Fibroblast of skin of right quadriceps (primary cell): ENCODE measurements at regions not wholly inside any gene's neighbourhood (a gene's known extent, or its start where the extent isn't known, plus 50 kb on each side); places are given as distances from the start of the nearest gene placed in this dataset.
A peak's percentile ranks its signal among the peaks of the same experiment; 100 is the strongest.
"Not testable (repeated sequence)": the region's sequence is repeated elsewhere in the genome, so short reads cannot be mapped to it uniquely, and the experiment has no call there.

Experiments
- DNase-seq: peaks from one replicate; pipeline ENCODE4 v3.0.0-alpha.2; 2013

DNA sequence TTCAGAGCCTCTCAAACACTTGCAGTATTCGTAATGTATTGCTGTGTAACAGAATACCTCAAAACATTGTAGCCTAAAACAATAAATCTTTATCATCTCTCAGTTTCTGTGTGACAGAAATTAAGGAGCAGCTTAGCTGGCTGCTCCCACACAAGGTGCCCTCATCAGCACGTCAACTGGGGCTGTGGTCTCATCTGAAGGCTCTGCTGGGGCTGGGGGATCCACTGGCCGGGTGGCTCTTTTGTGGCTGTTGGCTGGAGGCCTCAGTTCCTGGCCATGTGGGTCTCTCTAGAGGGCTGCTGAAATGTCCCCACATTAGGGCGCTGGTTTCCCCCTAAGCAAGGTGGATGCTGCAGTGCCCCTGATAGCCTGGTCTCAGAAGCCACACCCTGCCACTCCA lies 113.4 kb upstream of the CIBAR2 start:
- no peak for DNase-seq

DNA sequence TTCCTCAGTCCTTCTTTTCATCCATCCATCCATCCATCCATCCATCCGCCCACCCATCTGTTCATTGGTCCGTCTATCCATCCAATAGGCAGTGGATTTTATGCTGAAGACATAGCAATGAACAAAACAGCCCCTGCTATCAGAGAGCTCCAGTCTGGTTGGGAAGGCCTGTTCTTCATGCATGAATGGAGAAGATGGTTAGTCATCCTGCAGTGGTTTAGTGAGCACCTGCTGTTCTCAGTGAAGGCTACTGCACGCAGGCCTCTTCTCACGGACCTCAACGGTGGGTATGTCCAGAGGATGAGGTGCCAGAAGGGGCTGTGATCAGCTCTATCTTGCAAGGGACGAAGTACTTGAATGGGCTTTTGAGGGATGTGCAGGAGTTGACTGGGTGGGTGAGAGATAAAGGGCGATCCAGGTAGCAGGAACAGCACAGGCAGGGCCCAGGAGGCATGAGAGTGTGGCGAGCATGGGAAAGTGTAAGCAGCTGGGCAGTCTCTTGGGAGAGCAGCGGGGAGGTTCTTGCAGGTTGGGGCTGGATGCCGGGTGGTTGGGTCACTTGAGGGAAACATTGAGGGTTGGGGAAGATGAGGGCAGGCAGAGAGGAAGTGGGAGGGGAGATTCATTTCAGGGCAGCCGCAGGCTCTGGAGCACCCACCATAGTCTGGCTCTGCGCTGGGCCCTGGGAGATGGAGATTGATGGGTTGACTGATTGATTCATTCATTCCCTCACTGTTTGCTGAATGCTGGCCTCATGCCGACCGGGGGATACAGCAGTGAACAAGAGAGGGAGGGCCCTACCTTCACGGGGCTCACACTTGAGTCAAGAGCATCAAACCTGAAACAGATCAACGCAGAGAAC lies 115.0 kb upstream of the CIBAR2 start:
- no peak for DNase-seq

- DNase-seq = peak; percentile 77
These were observed 115.9 kb upstream of the CIBAR2 start for GRCh38 chr16:85227946-85228862.

- DNase-seq = no peak
These were observed 116.7 kb upstream of the CIBAR2 start for GRCh38 chr16:85228970-85229430.

GRCh38 chr16:85229869-85230462 lies 117.7 kb upstream of the CIBAR2 start:
- no peak for DNase-seq

DNA sequence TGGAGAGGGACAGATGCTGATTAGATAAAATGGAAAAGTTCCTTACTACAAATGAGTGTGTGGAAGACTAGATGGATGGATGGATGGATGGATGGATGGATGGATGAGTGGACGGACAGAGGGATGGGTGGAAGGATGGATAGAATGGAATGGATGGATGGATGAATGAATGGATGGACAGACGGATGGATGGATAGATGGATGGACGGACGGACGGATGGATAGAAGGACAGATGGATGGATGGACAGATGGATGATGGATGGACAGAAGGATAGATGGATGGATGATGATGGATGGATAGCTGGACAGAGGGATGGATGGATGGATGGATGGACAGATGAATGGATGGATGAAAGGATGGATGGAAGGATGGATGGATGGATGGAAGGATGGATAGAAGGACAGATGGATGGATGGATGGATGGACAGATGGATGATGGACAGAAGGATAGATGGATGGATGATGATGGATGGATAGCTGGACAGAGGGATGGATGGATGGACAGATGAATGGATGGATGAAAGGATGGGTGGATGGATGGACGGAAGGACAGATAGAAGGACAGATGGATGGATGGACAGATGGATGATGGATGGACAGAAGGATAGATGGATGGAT lies 118.6 kb upstream of the CIBAR2 start:
- not testable (repeated sequence) for DNase-seq

GRCh38 chr16:85231959-85232358 lies 119.7 kb upstream of the CIBAR2 start:
- no peak for DNase-seq

DNA sequence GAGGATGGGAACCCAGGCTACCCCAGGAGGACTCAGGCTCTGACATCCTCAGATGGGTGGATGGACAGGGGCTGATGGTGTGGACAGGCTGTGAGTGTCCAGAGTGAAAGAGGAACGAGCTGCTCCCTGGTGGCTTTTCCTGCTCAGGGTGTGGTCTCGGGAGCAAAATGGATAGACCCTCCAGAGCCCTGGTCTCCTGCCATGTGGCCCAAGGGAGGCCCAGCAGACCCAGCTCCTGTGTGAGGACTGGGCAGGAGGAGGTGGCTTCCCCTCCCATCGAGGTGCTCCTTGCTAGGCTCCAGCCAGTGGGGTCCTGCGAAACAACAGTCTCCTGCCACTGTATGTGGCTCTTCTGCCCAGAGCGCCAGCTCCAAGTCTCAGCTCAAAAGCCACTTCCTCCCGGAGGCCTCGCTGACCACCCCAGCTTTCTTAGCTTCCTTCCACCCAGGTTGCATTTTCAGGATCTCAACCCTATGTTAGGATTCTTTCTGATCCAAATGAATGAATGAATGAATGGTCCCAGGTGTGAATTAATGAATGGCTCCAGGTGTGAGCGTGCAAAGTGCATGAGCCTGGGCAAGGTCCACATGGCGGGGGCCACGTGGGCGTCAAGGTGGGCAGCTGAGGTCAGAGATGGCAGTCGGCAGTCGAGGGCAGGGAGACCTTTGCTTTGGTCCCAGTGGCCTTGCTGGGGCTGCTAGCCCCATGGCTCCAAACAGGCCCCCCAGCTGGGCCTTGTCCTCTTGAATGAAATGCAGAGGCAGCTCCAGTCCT lies 120.3 kb upstream of the CIBAR2 start:
- no peak for DNase-seq

DNA sequence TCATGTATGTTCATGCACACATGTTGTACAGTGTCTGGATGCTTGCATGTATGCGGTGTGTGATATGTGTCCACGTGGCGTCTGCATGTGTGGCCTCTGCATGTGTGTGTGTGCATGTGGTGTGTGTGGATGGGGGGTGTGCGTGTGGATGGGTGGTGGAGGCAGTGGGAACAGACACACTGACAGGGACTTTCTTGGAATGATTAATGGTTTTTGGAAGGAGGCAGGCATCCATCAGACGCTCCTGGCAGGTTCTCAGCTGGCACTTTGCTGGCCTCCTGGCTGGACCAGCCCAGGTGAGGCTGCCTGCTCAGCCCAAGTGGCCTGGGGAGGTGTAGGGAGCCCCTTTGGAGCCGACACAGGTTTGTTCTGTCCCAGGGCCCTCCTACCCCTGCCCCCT lies 121.2 kb upstream of the CIBAR2 start:
- DNase-seq = no peak

DNA sequence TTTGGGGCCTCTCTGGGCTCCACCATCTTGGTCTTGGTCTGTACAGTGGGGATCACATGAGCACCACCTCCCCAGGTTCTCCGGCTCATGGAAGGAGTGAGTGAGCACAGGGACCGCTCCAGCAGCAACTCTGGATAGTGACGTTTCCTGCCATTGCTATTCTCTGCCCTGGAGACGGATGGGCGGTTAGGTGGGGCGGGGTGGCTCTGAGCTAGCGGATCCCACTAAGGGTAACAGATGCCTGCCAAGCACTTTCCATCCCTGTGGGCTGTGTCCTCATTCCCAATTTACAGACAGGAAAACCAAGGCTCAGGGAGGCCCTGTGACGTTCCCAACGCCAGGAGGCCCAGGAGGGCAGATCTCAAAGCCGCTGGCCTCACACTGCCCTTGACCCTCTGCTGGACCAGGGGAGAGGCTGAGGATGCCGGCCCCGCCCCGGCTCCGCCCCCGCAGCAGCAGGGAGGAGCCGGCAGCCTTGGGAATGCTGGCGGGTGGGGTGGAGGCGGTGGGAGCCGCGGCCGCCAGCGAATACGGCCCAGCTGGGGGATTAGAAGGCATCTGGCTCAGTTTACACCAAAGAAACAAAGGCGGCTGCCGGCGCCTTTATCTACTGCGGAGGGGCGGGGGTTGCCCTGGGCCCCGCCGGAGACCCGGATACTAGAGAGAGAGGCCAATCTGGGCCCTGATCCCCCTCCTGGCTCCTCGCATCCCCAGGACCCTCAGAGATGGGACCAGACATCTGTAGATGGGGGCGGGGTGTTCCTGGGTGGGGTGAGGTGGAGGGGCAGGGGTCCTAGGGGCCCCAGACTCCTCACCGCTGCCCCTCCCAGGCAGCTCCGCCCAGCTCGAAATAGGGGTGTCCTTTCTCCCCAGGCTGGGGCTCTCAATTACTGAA lies 122.3 kb upstream of the CIBAR2 start:
- peak; percentile 91 for DNase-seq

DNA sequence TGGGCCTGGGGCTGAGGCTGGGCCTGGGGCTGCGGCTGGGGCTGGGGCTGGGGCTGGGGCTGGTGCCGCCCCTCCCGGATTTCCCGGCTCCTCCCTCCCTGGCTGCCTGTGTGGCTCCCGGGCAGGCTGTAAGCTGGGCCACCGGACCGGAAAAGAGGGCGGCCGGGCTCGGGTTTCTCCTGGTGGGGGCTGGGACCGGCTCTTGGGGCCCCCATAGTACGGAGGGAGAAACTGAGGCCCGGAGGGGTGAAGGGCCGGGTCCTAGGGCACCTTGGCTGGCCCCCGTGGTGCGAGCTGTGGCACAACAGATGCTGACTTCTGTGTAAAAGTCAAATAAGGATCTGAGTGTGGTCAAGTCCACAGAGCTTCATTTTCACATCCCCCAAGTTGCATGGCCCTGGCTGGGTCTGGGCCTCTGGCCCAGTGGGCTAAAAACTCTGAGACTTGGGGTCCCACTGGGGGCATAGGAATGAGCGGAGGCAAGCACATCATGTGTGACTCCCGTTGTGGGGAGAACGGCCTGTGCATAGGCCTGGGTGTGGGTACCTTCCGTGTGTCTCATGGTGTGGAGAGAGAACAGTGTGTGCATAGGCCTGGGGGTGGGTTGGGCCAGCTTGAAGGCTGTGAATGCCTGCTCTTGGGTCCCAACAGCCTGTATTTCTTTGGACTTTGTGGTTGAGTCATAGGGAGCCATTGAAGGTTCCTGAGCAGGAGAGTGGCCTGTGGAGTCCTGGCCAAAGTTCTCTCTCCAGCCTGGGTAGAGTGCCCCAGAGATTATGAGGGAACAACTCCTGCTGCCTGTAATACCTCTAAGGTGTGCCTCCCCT lies 123.9 kb upstream of the CIBAR2 start:
- DNase-seq = peak; percentile 49

- DNase-seq = peak; percentile 71
These were observed 124.5 kb upstream of the CIBAR2 start for GRCh38 chr16:85236818-85237150.

DNA sequence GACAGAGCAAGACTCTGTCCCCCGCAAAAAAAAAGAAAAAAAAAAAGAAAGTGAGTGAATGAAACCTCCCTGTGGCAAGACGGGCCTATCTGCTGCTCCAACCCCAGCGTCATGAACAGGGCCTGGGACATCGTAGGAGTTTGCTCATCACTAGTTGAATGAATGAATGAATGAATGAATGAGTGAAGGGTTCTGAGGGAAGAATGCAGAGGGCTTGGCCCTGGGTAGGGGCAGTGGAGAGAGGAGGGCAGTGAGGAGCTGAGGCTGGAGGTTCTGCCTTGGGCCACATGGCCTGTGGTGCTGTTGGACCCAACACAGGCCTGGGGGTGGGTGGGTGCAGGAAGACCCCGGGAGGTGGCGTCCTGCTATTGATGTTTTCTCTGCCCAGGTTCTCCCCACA lies 125.5 kb upstream of the CIBAR2 start:
- DNase-seq = no peak

GRCh38 chr16:85238233-85238647 lies 126.0 kb upstream of the CIBAR2 start:
- peak; percentile 95 for DNase-seq

DNA sequence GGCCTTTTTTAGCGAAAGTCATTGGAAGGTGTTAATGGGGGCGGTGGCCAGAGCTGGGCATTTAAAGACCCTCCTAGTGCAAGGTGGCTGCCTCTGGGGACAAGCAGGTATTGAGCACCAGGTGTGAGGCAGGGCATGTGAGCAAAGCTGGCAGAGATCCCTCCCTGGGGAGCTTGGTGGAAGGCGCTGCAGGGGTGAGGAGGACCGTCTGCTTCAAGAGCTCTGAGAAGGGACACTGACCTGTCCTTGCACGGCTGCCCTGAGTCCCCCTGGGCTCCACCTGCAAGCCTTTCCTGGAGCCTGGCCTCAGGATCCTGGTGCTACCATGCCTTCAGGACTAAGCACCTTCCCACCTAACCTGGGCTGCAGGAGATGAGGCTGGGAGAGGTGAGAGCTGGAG lies 127.0 kb upstream of the CIBAR2 start:
- DNase-seq = no peak

- no peak for DNase-seq
These were observed 127.6 kb upstream of the CIBAR2 start for GRCh38 chr16:85239871-85240270.

DNA sequence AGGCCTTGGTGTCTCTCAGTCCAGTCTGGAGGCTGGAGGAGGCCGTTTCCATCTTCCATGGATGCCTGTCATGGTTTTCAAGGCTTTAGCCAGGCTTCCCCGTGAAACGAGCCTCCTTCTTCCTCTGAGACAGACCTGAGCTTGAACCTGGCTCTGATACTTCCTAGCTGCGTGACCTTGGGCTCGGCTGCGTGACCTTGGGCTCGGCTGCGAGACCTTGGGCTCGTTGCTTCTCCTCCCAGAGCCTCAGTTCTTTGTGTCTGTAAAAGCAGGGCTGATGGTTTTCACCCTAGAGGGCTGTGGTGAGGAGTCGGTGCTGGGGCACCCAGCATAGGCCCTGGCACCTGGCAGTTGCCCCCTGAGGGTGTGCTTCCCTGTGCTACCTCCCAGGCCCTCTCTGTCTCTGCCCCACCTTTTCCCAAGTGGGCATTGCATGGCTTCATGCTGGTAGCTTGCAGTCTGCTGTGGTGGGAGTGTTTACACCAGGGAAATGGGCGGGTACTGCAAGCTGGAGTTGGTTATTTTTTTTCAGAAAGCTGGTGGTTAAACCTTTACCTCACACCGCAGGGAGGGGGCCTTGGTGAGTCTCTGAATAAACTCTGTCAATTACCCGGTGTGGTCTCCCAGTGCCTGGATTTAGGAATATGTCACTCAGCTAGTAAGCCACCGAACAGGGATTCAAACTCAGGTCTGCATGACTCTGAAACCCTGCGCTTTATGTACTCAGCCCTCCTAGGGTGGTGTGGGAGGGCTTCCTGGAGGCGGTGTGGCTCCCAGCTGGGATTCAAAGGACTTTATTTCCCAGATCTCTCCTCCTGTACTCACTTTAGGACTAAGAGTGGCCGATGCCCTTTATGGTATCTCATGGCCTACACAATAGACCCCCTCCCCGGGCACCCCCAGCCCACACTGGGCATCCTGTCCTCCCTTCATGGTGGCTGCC lies 129.0 kb upstream of the CIBAR2 start:
- DNase-seq = no peak

- no peak for DNase-seq
These were observed 129.9 kb upstream of the CIBAR2 start for GRCh38 chr16:85242140-85242539.

GRCh38 chr16:85243308-85243707 lies 131.0 kb upstream of the CIBAR2 start:
- no peak for DNase-seq
